ENCODE measurements at regions not wholly inside any gene's neighbourhood (a gene's known extent, or its start where the extent isn't known, plus 50 kb on each side); places are given as distances from the start of the nearest gene placed in this dataset.

GRCh38 chr4:159498446-159499115, 395.7 kb downstream of the RAPGEF2 start:
- no peak overlapping the region for H3K4me3 ChIP-seq (ENCODE audit: low read length)
- no peaks in the 10 kb centered on the region for H3K9me3 ChIP-seq (ENCODE audit: control insufficient read depth, insufficient read depth, low read length)
- no peak for DNase-seq (ENCODE audit: low read depth, low spot score)
- H3K27ac ChIP-seq (ENCODE audit: low read length), result no peak overlapping the region
- no peaks in the 10 kb centered on the region for H3K27me3 ChIP-seq (ENCODE audit: control insufficient read depth, insufficient read depth, low read length)
- no peaks in the 10 kb centered on the region for H3K4me1 ChIP-seq (ENCODE audit: control insufficient read depth, insufficient read depth, low read length)
- H3K36me3 ChIP-seq (ENCODE audit: control insufficient read depth, insufficient read depth, low read length), result no peaks in the 10 kb centered on the region
- no CpG with 5 or more reads among the region's 5 CpGs for WGBS (ENCODE audit: insufficient coverage, insufficient read length)

GRCh38 chr4:159500861-159501260, 398.0 kb downstream of the RAPGEF2 start:
- no CpG with 5 or more reads among the region's 2 CpGs for WGBS (ENCODE audit: insufficient coverage, insufficient read length)
- no peak for DNase-seq (ENCODE audit: low read depth, low spot score)
- no peaks in the 10 kb centered on the region for H3K4me1 ChIP-seq (ENCODE audit: control insufficient read depth, insufficient read depth, low read length)

GRCh38 chr4:159503236-159504008, 400.5 kb downstream of the RAPGEF2 start:
- no peaks in the 10 kb centered on the region for H3K27me3 ChIP-seq (ENCODE audit: control insufficient read depth, insufficient read depth, low read length)
- no peaks in the 10 kb centered on the region for H3K4me1 ChIP-seq (ENCODE audit: control insufficient read depth, insufficient read depth, low read length)
- H3K27ac ChIP-seq (ENCODE audit: low read length), result no peak overlapping the region
- no CpG with 5 or more reads among the region's 14 CpGs for WGBS (ENCODE audit: insufficient coverage, insufficient read length)
- no peak overlapping the region for H3K4me3 ChIP-seq (ENCODE audit: low read length)
- no peaks in the 10 kb centered on the region for H3K36me3 ChIP-seq (ENCODE audit: control insufficient read depth, insufficient read depth, low read length)
- DNase-seq (ENCODE audit: low read depth, low spot score), result peak; percentile 11
- no peaks in the 10 kb centered on the region for H3K9me3 ChIP-seq (ENCODE audit: control insufficient read depth, insufficient read depth, low read length)

More at GRCh38 chr4:159500861-159501260, 398.0 kb downstream of the RAPGEF2 start:
- no peak overlapping the region for H3K27ac ChIP-seq (ENCODE audit: low read length)
- no peaks in the 10 kb centered on the region for H3K27me3 ChIP-seq (ENCODE audit: control insufficient read depth, insufficient read depth, low read length)
- H3K36me3 ChIP-seq (ENCODE audit: control insufficient read depth, insufficient read depth, low read length), result no peaks in the 10 kb centered on the region
- H3K9me3 ChIP-seq (ENCODE audit: control insufficient read depth, insufficient read depth, low read length), result no peaks in the 10 kb centered on the region
- no peak overlapping the region for H3K4me3 ChIP-seq (ENCODE audit: low read length)

DNA sequence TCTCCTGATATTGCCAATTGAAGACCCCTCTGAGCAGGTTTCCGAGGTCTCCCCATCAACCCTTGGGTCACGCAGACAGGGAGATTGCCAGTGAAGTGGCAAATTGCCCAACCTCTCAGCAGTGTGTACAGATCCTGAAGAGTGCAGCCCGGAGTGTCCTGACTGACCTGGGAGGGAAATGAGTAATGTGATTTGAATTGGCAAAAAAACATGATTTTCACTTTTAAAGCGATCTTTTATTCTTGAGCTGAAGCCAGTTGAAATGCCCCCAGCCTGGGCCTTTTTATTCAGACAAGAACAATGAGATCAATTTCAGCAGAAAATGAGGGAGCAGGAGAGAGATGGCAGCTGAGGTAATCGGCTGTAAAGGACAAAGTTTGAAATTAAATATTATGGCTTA, 401.8 kb downstream of the RAPGEF2 start:
- DNase-seq (ENCODE audit: low read depth, low spot score), result no peak
- Histone ChIP-seq H3K4me1 (ENCODE audit: control insufficient read depth, insufficient read depth, low read length) (no peaks in the 10 kb centered on the region), H3K9me3 (ENCODE audit: control insufficient read depth, insufficient read depth, low read length) (no peaks in the 10 kb centered on the region), H3K27ac (ENCODE audit: low read length) (no peak overlapping the region), H3K27me3 (ENCODE audit: control insufficient read depth, insufficient read depth, low read length) (no peaks in the 10 kb centered on the region), H3K4me3 (ENCODE audit: low read length) (no peak overlapping the region), H3K36me3 (ENCODE audit: control insufficient read depth, insufficient read depth, low read length) (no peaks in the 10 kb centered on the region)
- WGBS (ENCODE audit: insufficient coverage, insufficient read length), result no CpG with 5 or more reads among the region's 5 CpGs

DNA sequence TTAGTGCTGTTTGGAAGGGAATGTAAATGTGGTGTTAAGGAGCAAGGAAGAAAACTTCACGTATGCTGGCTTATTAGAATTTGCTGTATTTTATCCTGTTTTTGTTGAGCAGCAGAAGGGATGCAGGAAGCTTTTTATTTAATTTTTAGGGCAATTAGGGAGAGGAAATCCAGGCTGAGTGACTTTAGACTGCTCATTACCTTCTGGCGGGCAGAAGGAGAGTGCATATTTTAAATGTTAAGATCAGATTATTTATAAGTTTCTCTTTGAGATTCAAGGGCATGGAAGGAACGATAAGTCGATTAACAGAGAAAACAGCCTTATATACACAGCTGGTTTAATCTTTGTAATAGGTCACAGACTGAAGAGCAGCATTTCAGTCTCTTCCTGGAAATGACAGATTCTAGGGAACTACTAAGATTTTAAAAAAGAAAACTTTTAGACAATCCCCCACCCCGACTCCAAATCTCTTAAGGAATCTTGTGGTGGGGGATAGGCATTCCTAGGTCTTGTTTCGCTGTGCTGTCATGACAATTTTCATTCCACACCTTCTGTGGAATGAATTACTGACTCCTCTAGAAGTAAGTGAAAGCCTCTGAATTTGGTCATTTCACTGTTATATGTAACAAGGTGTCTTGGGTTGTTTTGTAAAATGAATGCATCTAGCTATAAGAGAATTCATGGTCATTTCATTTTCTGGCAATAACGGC, 402.5 kb downstream of the RAPGEF2 start:
- H3K27me3 ChIP-seq (ENCODE audit: control insufficient read depth, insufficient read depth, low read length), result no peaks in the 10 kb centered on the region
- no peaks in the 10 kb centered on the region for H3K36me3 ChIP-seq (ENCODE audit: control insufficient read depth, insufficient read depth, low read length)
- no peaks in the 10 kb centered on the region for H3K4me1 ChIP-seq (ENCODE audit: control insufficient read depth, insufficient read depth, low read length)
- no peaks in the 10 kb centered on the region for H3K9me3 ChIP-seq (ENCODE audit: control insufficient read depth, insufficient read depth, low read length)
- no peak overlapping the region for H3K4me3 ChIP-seq (ENCODE audit: low read length)
- WGBS (ENCODE audit: insufficient coverage, insufficient read length), result no CpG with 5 or more reads among the region's 7 CpGs
- no peak overlapping the region for H3K27ac ChIP-seq (ENCODE audit: low read length)
- DNase-seq (ENCODE audit: low read depth, low spot score), result no peak

GRCh38 chr4:159506801-159507517, 404.1 kb downstream of the RAPGEF2 start:
- no CpG with 5 or more reads among the region's 13 CpGs for WGBS (ENCODE audit: insufficient coverage, insufficient read length)
- Histone ChIP-seq H3K27me3 (ENCODE audit: control insufficient read depth, insufficient read depth, low read length) (no peaks in the 10 kb centered on the region), H3K27ac (ENCODE audit: low read length) (no peak overlapping the region), H3K36me3 (ENCODE audit: control insufficient read depth, insufficient read depth, low read length) (no peaks in the 10 kb centered on the region), H3K4me1 (ENCODE audit: control insufficient read depth, insufficient read depth, low read length) (no peaks in the 10 kb centered on the region), H3K4me3 (ENCODE audit: low read length) (no peak overlapping the region), H3K9me3 (ENCODE audit: control insufficient read depth, insufficient read depth, low read length) (no peaks in the 10 kb centered on the region)
- DNase-seq (ENCODE audit: low read depth, low spot score), result no peak

DNA sequence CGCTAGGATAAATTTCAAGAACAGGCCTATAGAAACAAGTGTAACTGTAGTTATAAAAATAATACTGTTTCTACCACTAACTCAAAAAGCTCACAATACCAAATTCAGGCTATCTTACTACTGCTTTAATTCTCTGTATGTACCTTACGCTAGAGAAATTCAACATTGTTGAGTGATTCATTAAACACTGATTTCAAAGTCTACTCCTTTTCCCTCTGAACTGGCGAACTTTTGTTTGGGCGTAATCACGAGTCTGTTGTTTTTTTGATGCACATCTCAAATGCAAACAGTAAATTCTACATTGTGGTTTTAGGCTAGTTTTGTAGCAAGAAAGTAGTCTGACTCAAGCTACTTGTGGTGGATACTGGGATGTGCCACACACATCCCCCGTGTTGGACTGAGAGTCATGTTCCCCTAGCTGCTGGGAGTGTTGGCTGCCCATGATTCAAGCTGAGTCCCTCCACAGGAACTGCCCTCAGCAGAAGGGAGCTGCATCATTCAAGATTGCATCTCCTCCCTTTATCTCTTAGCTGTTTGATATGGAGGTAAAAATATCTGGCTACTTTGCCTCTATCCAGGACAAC, 406.1 kb downstream of the RAPGEF2 start:
- H3K4me3 ChIP-seq (ENCODE audit: low read length), result no peak overlapping the region
- no peaks in the 10 kb centered on the region for H3K4me1 ChIP-seq (ENCODE audit: control insufficient read depth, insufficient read depth, low read length)
- no peak overlapping the region for H3K27ac ChIP-seq (ENCODE audit: low read length)
- no peak for DNase-seq (ENCODE audit: low read depth, low spot score)
- no CpG with 5 or more reads among the region's 6 CpGs for WGBS (ENCODE audit: insufficient coverage, insufficient read length)
- H3K36me3 ChIP-seq (ENCODE audit: control insufficient read depth, insufficient read depth, low read length), result no peaks in the 10 kb centered on the region
- no peaks in the 10 kb centered on the region for H3K27me3 ChIP-seq (ENCODE audit: control insufficient read depth, insufficient read depth, low read length)
- H3K9me3 ChIP-seq (ENCODE audit: control insufficient read depth, insufficient read depth, low read length), result no peaks in the 10 kb centered on the region

DNA sequence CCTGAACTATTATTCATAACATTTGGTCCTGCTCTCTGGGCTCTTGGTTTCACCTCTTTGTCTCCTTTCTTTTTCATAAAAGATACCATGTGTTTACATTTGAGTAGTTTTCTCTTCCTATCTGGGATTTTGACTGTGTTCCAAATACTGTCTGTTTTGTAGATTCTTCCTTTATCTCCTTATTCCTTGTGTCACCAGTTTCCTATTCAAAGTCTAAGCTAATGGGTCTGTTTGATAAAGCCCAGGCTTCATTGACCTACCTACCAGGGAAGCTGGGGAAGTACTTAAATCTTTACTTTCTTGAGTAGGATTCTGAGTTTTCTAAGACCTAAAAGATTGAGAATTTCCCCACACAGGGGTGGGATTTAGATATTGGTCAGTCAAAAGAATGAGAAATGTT, 409.5 kb downstream of the RAPGEF2 start:
- H3K4me3 ChIP-seq (ENCODE audit: low read length), result no peak overlapping the region
- H3K27ac ChIP-seq (ENCODE audit: low read length), result no peak overlapping the region
- H3K27me3 ChIP-seq (ENCODE audit: control insufficient read depth, insufficient read depth, low read length), result no peaks in the 10 kb centered on the region
- no peaks in the 10 kb centered on the region for H3K36me3 ChIP-seq (ENCODE audit: control insufficient read depth, insufficient read depth, low read length)
- no peak for DNase-seq (ENCODE audit: low read depth, low spot score)
- H3K4me1 ChIP-seq (ENCODE audit: control insufficient read depth, insufficient read depth, low read length), result no peaks in the 10 kb centered on the region
- H3K9me3 ChIP-seq (ENCODE audit: control insufficient read depth, insufficient read depth, low read length), result no peaks in the 10 kb centered on the region

GRCh38 chr4:159515314-159516025, 412.6 kb downstream of the RAPGEF2 start:
- Histone ChIP-seq H3K27ac (ENCODE audit: low read length) (no peak overlapping the region), H3K4me1 (ENCODE audit: control insufficient read depth, insufficient read depth, low read length) (no peaks in the 10 kb centered on the region), H3K9me3 (ENCODE audit: control insufficient read depth, insufficient read depth, low read length) (no peaks in the 10 kb centered on the region), H3K4me3 (ENCODE audit: low read length) (no peak overlapping the region), H3K36me3 (ENCODE audit: control insufficient read depth, insufficient read depth, low read length) (no peaks in the 10 kb centered on the region), H3K27me3 (ENCODE audit: control insufficient read depth, insufficient read depth, low read length) (no peaks in the 10 kb centered on the region)
- WGBS (ENCODE audit: insufficient coverage, insufficient read length), result no CpG with 5 or more reads among the region's 2 CpGs
- DNase-seq (ENCODE audit: low read depth, low spot score), result no peak

Measured in iPS DF 6.9 (cell line).